ENCODE measurements at regions not wholly inside any gene's neighbourhood (a gene's known extent, or its start where the extent isn't known, plus 50 kb on each side); places are given as distances from the start of the nearest gene placed in this dataset.

- no peak for TF ChIP-seq CTCF (IDR thresholded peaks at IDR 0.05)
- TF ChIP-seq EP300 (IDR thresholded peaks at IDR 0.05), result no peak
- TF ChIP-seq POLR2A (IDR thresholded peaks at IDR 0.05), result no peak
Measured at GRCh38 chr15:87429754-87430153, 826.8 kb downstream of the NTRK3 start.

All from suprapubic skin (tissue), 3 donors.